Parathyroid adenoma (tissue), 2 donors: ENCODE measurements at regions not wholly inside any gene's neighbourhood (a gene's known extent, or its start where the extent isn't known, plus 50 kb on each side); places are given as distances from the start of the nearest gene placed in this dataset.

Experiments used
- H2AFZ ChIP-seq: fragments of 300-600 bp; sonication (generic); one replicate; pipeline ENCODE4 v1.7.0; 2017; ENCODE audit warnings: antibody characterized with exemption, mild to moderate bottlenecking
- H3K27ac ChIP-seq: fragments of 300-600 bp; sonication (generic); one replicate; pipeline ENCODE4 v1.7.0; 2017
- H3K27me3 ChIP-seq: fragments of 300-600 bp; sonication (generic); one replicate; pipeline ENCODE4 v1.7.0; 2017; ENCODE audit warnings: low read length; ENCODE audit not compliant: control insufficient read depth, insufficient read depth
- H3K36me3 ChIP-seq: fragments of 300-600 bp; sonication (generic); one replicate; pipeline ENCODE4 v1.7.0; 2017; ENCODE audit warnings: low read length; ENCODE audit not compliant: control insufficient read depth, insufficient read depth
- H3K4me1 ChIP-seq: fragments of 300-600 bp; sonication (generic); one replicate; pipeline ENCODE4 v1.7.0; 2017; ENCODE audit warnings: control low read depth
- H3K4me2 ChIP-seq: fragments of 300-600 bp; sonication (generic); one replicate; pipeline ENCODE4 v1.7.0; 2017; ENCODE audit warnings: low read length
- H3K4me3 ChIP-seq: fragments of 300-600 bp; sonication (generic); one replicate; pipeline ENCODE4 v1.7.0; 2017; ENCODE audit warnings: low read depth, low read length
- H3K79me2 ChIP-seq: fragments of 300-600 bp; sonication (generic); one replicate; pipeline ENCODE4 v1.7.0; 2017; ENCODE audit warnings: control low read depth
- H3K9ac ChIP-seq: fragments of 300-600 bp; sonication (generic); one replicate; pipeline ENCODE4 v1.7.0; 2017; ENCODE audit warnings: mild to moderate bottlenecking
- H3K9me3 ChIP-seq: fragments of 300-600 bp; sonication (generic); one replicate; pipeline ENCODE4 v1.7.0; 2017; ENCODE audit warnings: low read length; ENCODE audit not compliant: control insufficient read depth
- TF ChIP-seq, protein P1 (sequence below): fragments of 300-600 bp; sonication (generic); IDR thresholded peaks from one replicate; pipeline ENCODE4 v1.7.0; 2017; ENCODE audit warnings: antibody characterized with exemption, mild to moderate bottlenecking
- donor health status: primary hyperparathyroidism.

GRCh38 chr2:106275971-106276370, 81.9 kb upstream of the UXS1 start:
- H3K27me3 ChIP-seq = no peaks in the 10 kb centered on the region
- H3K36me3 ChIP-seq = no peaks in the 10 kb centered on the region
- no peaks in the 10 kb centered on the region for H3K4me1 ChIP-seq
- H3K4me2 ChIP-seq = no peak overlapping the region
- no peak overlapping the region for H3K4me3 ChIP-seq
- H3K27ac ChIP-seq = no peak overlapping the region
- no peak overlapping the region for H2AFZ ChIP-seq
- TF ChIP-seq, protein P1, sequence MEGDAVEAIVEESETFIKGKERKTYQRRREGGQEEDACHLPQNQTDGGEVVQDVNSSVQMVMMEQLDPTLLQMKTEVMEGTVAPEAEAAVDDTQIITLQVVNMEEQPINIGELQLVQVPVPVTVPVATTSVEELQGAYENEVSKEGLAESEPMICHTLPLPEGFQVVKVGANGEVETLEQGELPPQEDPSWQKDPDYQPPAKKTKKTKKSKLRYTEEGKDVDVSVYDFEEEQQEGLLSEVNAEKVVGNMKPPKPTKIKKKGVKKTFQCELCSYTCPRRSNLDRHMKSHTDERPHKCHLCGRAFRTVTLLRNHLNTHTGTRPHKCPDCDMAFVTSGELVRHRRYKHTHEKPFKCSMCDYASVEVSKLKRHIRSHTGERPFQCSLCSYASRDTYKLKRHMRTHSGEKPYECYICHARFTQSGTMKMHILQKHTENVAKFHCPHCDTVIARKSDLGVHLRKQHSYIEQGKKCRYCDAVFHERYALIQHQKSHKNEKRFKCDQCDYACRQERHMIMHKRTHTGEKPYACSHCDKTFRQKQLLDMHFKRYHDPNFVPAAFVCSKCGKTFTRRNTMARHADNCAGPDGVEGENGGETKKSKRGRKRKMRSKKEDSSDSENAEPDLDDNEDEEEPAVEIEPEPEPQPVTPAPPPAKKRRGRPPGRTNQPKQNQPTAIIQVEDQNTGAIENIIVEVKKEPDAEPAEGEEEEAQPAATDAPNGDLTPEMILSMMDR = no peak
- H3K79me2 ChIP-seq = no peaks in the 10 kb centered on the region
- no peak overlapping the region for H3K9ac ChIP-seq
- H3K9me3 ChIP-seq = no peaks in the 10 kb centered on the region

- TF ChIP-seq, protein P1 = no peak
- Histone ChIP-seq H3K4me3 (no peak overlapping the region), H3K27me3 (no peaks in the 10 kb centered on the region), H3K27ac (no peak overlapping the region), H3K4me2 (no peak overlapping the region), H3K79me2 (no peaks in the 10 kb centered on the region), H3K9me3 (no peaks in the 10 kb centered on the region), H3K9ac (no peak overlapping the region), H2AFZ (no peak overlapping the region), H3K36me3 (no peaks in the 10 kb centered on the region), H3K4me1 (no peaks in the 10 kb centered on the region)
These were observed 80.6 kb upstream of the UXS1 start for GRCh38 chr2:106274668-106275067.

- Histone ChIP-seq H3K9me3 (no peaks in the 10 kb centered on the region), H3K27ac (no peak overlapping the region), H3K4me3 (no peak overlapping the region), H3K9ac (no peak overlapping the region), H3K4me1 (no peaks in the 10 kb centered on the region), H2AFZ (no peak overlapping the region), H3K36me3 (no peaks in the 10 kb centered on the region), H3K27me3 (no peaks in the 10 kb centered on the region), H3K79me2 (no peaks in the 10 kb centered on the region), H3K4me2 (no peak overlapping the region)
- TF ChIP-seq, protein P1 = no peak
These were observed 78.2 kb upstream of the UXS1 start for GRCh38 chr2:106272216-106272807.

- Histone ChIP-seq H3K27me3 (no peaks in the 10 kb centered on the region), H3K27ac (no peak overlapping the region), H3K9ac (no peak overlapping the region), H3K9me3 (no peaks in the 10 kb centered on the region), H3K36me3 (no peaks in the 10 kb centered on the region), H3K4me2 (peak overlapping the region; percentile 77), H2AFZ (no peak overlapping the region), H3K4me1 (no peaks in the 10 kb centered on the region), H3K4me3 (peak overlapping the region; percentile 1), H3K79me2 (no peaks in the 10 kb centered on the region)
- TF ChIP-seq, protein P1 = no peak
These were observed 76.4 kb upstream of the UXS1 start for GRCh38 chr2:106270471-106270891.
